NK-92 treated with Interleukin-12 subunit alpha and Interleukin-12 subunit beta, amount 100 ng/mL, for 24 hours (cell line): ENCODE measurements at regions not wholly inside any gene's neighbourhood (a gene's known extent, or its start where the extent isn't known, plus 50 kb on each side); places are given as distances from the start of the nearest gene placed in this dataset.

ENCODE experiments used
- DNase-seq: peaks from one replicate; lab custom pipeline; 2025; lab: John Stamatoyannopoulos, UW

DNA sequence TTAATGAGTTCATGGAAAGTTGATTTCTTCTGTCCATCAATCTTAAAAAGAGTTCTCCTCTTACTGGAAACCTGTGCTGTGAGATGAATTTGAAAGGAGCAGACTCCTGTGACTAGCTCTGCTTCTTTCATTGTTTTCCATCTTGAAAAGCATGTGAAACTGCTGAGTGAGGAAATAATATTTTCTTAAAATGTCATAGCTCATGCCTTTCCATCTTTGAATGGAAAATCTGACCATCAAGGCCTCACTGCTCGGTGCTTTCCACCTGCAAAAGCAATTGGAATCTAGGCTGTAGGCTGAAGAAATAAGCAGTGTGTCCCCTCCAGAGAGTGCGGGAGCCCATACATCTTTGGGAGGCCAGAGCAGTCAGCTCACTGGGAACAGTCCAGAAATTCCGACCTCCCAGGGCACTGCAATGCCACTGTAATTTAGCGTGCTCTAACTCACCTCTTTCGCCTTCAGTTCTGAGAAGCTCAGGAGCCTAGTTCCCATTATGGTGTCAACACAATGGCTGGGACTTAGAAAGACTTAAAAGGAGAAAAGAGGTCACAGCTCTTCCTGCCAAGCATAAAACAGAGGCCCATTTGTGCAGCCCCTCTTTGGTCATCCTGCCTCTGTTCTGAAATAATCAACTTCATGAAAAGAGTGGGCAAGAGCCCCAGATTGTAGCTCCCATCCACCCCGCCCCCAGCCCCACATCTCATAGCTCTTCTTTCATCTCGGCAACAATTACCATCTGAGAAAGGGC, 50.4 kb upstream of the F3 start:
- no peak for DNase-seq
